ENCODE measurements at regions not wholly inside any gene's neighbourhood (a gene's known extent, or its start where the extent isn't known, plus 50 kb on each side); places are given as distances from the start of the nearest gene placed in this dataset.

GRCh38 chr17:79676796-79677195 lies 53.9 kb upstream of the ENPP7 start:
- TF ChIP-seq ZFP3 (CRISPR knock-in tag; IDR thresholded peaks at IDR 0.05): no peak
- no peak for TF ChIP-seq ARNTL (CRISPR knock-in tag; IDR thresholded peaks at IDR 0.05; ENCODE audit: borderline replicate concordance, low read depth)
- no peak for TF ChIP-seq TOX (CRISPR knock-in tag; IDR thresholded peaks at IDR 0.05; ENCODE audit: borderline replicate concordance)
- no peak for TF ChIP-seq CREB5 (CRISPR knock-in tag; IDR thresholded peaks at IDR 0.05; ENCODE audit: low read depth)
- TF ChIP-seq PPARA (CRISPR knock-in tag; IDR thresholded peaks at IDR 0.05; ENCODE audit: borderline replicate concordance): no peak
- no peak for TF ChIP-seq ISL1 (CRISPR knock-in tag; IDR thresholded peaks at IDR 0.05)
- TF ChIP-seq BACH2 (CRISPR knock-in tag; IDR thresholded peaks at IDR 0.05; ENCODE audit: borderline replicate concordance): no peak
- TF ChIP-seq PATZ1 (CRISPR knock-in tag; IDR thresholded peaks at IDR 0.05; ENCODE audit: borderline replicate concordance): no peak
- no peak for TF ChIP-seq CSDC2 (CRISPR knock-in tag; IDR thresholded peaks at IDR 0.05)
- TF ChIP-seq POU6F1 (CRISPR knock-in tag; IDR thresholded peaks at IDR 0.05; ENCODE audit: borderline replicate concordance, low read depth): no peak
- TF ChIP-seq RARB (CRISPR knock-in tag; IDR thresholded peaks at IDR 0.05): no peak
- no peak for TF ChIP-seq ZFP30 (CRISPR knock-in tag; IDR thresholded peaks at IDR 0.05)
- no peak for TF ChIP-seq ZNF70 (CRISPR knock-in tag; IDR thresholded peaks at IDR 0.05)
- TF ChIP-seq ZC3H10 (CRISPR knock-in tag; IDR thresholded peaks at IDR 0.05): no peak

All from SK-N-SH treated with all-trans-retinoic acid at 6 μM for 48 hours (cell line).